ENCODE measurements at regions not wholly inside any gene's neighbourhood (a gene's known extent, or its start where the extent isn't known, plus 50 kb on each side); places are given as distances from the start of the nearest gene placed in this dataset.

- intact Hi-C loops (cut with DNase I; ENCODE audit: low total_unique reads) = no loop called here
- 34 to 66% (median 43%) methylated on average over 6 of the region's 6 CpGs for WGBS, 5 donors
- no peak for DNase-seq
- Histone ChIP-seq H3K27me3 (no peaks in the 10 kb centered on the region), H3K36me3 (no peaks in the 10 kb centered on the region), H3K4me3 (no peak overlapping the region), H3K9me3 (no peaks in the 10 kb centered on the region), H3K27ac (no peak overlapping the region), H3K4me1 (peaks cover 0 to 14% (median 0%) of the 10 kb centered on the region in 4 donors)
- TF ChIP-seq POLR2A (IDR thresholded peaks at IDR 0.05) (no peak), EP300 (IDR thresholded peaks at IDR 0.05) (no peak), CTCF (IDR thresholded peaks at IDR 0.05) (no peak), POLR2AphosphoS5 (IDR thresholded peaks at IDR 0.05) (no peak)
Observed at GRCh38 chr15:29465816-29466215, 196.2 kb upstream of the NSMCE3 start.

GRCh38 chr15:29465196-29465595 is 195.6 kb upstream of the NSMCE3 start:
- H3K4me3 ChIP-seq = no peak overlapping the region
- no peaks in the 10 kb centered on the region for H3K27me3 ChIP-seq
- whole genome bisulfite sequencing, 5 donors = 40 to 59% (median 53%) methylated on average over 3 of the region's 3 CpGs
- peaks cover 0 to 12% (median 0%) of the 10 kb centered on the region in 4 donors for H3K4me1 ChIP-seq
- H3K36me3 ChIP-seq = no peaks in the 10 kb centered on the region
- no peak overlapping the region for H3K27ac ChIP-seq
- no peaks in the 10 kb centered on the region for H3K9me3 ChIP-seq
- TF ChIP-seq EP300 (IDR thresholded peaks at IDR 0.05) = no peak
- TF ChIP-seq POLR2A (IDR thresholded peaks at IDR 0.05) = no peak
- TF ChIP-seq CTCF (IDR thresholded peaks at IDR 0.05) = no peak
- no peak for TF ChIP-seq POLR2AphosphoS5 (IDR thresholded peaks at IDR 0.05)
- no peak for DNase-seq
- intact Hi-C loops (cut with DNase I; ENCODE audit: low total_unique reads) = no loop called here

- intact Hi-C loops (cut with DNase I; ENCODE audit: low total_unique reads) = no loop called here
- 47 to 85% (median 68%) methylated on average over 3 of the region's 3 CpGs for WGBS, 5 donors
- DNase-seq = no peak
- Histone ChIP-seq H3K9me3 (no peaks in the 10 kb centered on the region), H3K27me3 (no peaks in the 10 kb centered on the region), H3K36me3 (no peaks in the 10 kb centered on the region), H3K27ac (no peak overlapping the region), H3K4me3 (no peak overlapping the region), H3K4me1 (peaks cover 0 to 12% (median 0%) of the 10 kb centered on the region in 4 donors)
- no peak for TF ChIP-seq POLR2A (IDR thresholded peaks at IDR 0.05)
- TF ChIP-seq EP300 (IDR thresholded peaks at IDR 0.05) = no peak
- no peak for TF ChIP-seq CTCF (IDR thresholded peaks at IDR 0.05)
- TF ChIP-seq POLR2AphosphoS5 (IDR thresholded peaks at IDR 0.05) = no peak
Observed at GRCh38 chr15:29461877-29462276, 192.3 kb upstream of the NSMCE3 start.

GRCh38 chr15:29458361-29458760 is 188.7 kb upstream of the NSMCE3 start:
- H3K36me3 ChIP-seq = no peaks in the 10 kb centered on the region
- TF ChIP-seq CTCF (IDR thresholded peaks at IDR 0.05) (no peak), POLR2AphosphoS5 (IDR thresholded peaks at IDR 0.05) (no peak), POLR2A (IDR thresholded peaks at IDR 0.05) (no peak), EP300 (IDR thresholded peaks at IDR 0.05) (no peak)
- no peaks in the 10 kb centered on the region for H3K27me3 ChIP-seq
- H3K9me3 ChIP-seq = no peaks in the 10 kb centered on the region
- H3K27ac ChIP-seq = no peak overlapping the region
- no peaks in the 10 kb centered on the region for H3K4me1 ChIP-seq
- 78 to 86% (median 80%) methylated on average over 7 of the region's 7 CpGs for WGBS, 5 donors
- no peak overlapping the region for H3K4me3 ChIP-seq
- no peak for DNase-seq
- intact Hi-C loops (cut with DNase I; ENCODE audit: low total_unique reads) = no loop called here

Measured in stomach (tissue), 8 donors.